ENCODE measurements at regions not wholly inside any gene's neighbourhood (a gene's known extent, or its start where the extent isn't known, plus 50 kb on each side); places are given as distances from the start of the nearest gene placed in this dataset.

DNA sequence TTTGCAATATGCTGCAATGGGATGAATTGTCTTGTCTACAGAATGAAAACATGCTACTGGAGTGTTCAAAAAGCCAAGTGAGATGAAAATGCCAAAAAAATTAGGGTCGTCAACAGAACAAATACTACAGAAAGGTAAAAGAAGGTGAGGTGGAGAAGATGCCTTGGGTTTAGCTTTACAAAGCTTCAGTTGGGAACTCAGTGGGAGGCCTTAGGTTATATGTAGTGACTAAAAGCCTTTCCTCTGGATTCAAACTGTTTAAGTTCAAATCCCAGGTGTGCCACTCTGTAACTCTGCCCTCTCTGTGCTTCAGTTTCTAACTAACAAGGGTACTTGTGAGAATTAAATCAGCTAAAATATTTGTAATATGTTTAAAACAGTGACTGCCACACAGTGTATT is 84.9 kb upstream of the PDE3A start:
- TF ChIP-seq, protein P1, sequence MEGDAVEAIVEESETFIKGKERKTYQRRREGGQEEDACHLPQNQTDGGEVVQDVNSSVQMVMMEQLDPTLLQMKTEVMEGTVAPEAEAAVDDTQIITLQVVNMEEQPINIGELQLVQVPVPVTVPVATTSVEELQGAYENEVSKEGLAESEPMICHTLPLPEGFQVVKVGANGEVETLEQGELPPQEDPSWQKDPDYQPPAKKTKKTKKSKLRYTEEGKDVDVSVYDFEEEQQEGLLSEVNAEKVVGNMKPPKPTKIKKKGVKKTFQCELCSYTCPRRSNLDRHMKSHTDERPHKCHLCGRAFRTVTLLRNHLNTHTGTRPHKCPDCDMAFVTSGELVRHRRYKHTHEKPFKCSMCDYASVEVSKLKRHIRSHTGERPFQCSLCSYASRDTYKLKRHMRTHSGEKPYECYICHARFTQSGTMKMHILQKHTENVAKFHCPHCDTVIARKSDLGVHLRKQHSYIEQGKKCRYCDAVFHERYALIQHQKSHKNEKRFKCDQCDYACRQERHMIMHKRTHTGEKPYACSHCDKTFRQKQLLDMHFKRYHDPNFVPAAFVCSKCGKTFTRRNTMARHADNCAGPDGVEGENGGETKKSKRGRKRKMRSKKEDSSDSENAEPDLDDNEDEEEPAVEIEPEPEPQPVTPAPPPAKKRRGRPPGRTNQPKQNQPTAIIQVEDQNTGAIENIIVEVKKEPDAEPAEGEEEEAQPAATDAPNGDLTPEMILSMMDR (IDR thresholded peaks at IDR 0.05), result no peak
- no peak for TF ChIP-seq POLR2AphosphoS5 (IDR thresholded peaks at IDR 0.05)
- no peak for TF ChIP-seq POLR2A (IDR thresholded peaks at IDR 0.05)

Measured in suprapubic skin (tissue), 4 donors.